SU-DHL-6 (cell line): ENCODE measurements at regions not wholly inside any gene's neighbourhood (a gene's known extent, or its start where the extent isn't known, plus 50 kb on each side); places are given as distances from the start of the nearest gene placed in this dataset.

Experiments
- H2AFZ ChIP-seq: fragments of 200-600 bp; sonication (generic); 2 replicates; pipeline ENCODE4 v1.6.1; 2014; ENCODE audit warnings: low read depth, mild to moderate bottlenecking, moderate library complexity, mixed read lengths, antibody characterized with exemption, low read length; ENCODE audit not compliant: severe bottlenecking
- H3F3A ChIP-seq: fragments of 200-600 bp; shearing (Covaris generic); 2 replicates; pipeline ENCODE4 v1.6.0; 2016; ENCODE audit warnings: antibody characterized with exemption, mild to moderate bottlenecking; ENCODE audit not compliant: insufficient read depth
- H3K27ac ChIP-seq: fragments of 200-600 bp; sonication (generic); 2 replicates; pipeline ENCODE4 v1.5.1; 2016; ENCODE audit warnings: low read depth, mild to moderate bottlenecking, low read length, moderate library complexity, mixed read lengths
- H3K27me3 ChIP-seq: fragments of 200-600 bp; sonication (generic), shearing (Covaris generic); 2 replicates; pipeline ENCODE4 v1.6.0; 2014; ENCODE audit warnings: mild to moderate bottlenecking, low read length
- H3K36me3 ChIP-seq: fragments of 200-600 bp; sonication (generic); 2 replicates; pipeline ENCODE4 v1.6.1; 2014; ENCODE audit warnings: mild to moderate bottlenecking, low read length, mixed read lengths
- H3K4me2 ChIP-seq: fragments of 300-600, 200-600 bp; shearing (Covaris generic), sonication (generic); 2 replicates; pipeline ENCODE4 v1.6.0; 2014; ENCODE audit warnings: low read length, low read depth, mild to moderate bottlenecking; ENCODE audit not compliant: poor library complexity, severe bottlenecking
- H3K4me3 ChIP-seq: fragments of 200-600 bp; sonication (generic); 2 replicates; pipeline ENCODE4 v1.5.1; 2014; ENCODE audit warnings: antibody characterized with exemption, low read length, mild to moderate bottlenecking, mixed read lengths; ENCODE audit not compliant: insufficient read depth, poor library complexity, severe bottlenecking
- H3K79me2 ChIP-seq: fragments of 200-600 bp; sonication (generic); 2 replicates; pipeline ENCODE4 v1.6.1; 2014; ENCODE audit warnings: mild to moderate bottlenecking, low read length, moderate library complexity; ENCODE audit not compliant: insufficient read depth
- H3K9ac ChIP-seq: fragments of 200-600 bp; sonication (generic); 2 replicates; pipeline ENCODE4 v1.7.0; 2014; ENCODE audit warnings: mild to moderate bottlenecking, low read length
- H3K9me2 ChIP-seq: fragments of 200-600 bp; sonication (generic); replicated peaks from 2 replicates; pipeline ENCODE4 v1.6.1; 2014; ENCODE audit warnings: low read length; ENCODE audit not compliant: insufficient read depth
- H3K9me3 ChIP-seq: fragments of 200-600 bp; sonication (generic); 2 replicates; pipeline ENCODE4 v1.6.1; 2014; ENCODE audit warnings: low read length, mixed read lengths; ENCODE audit not compliant: insufficient read depth
- H4K20me1 ChIP-seq: fragments of 200-600 bp; sonication (generic); 2 replicates; pipeline ENCODE4 v1.6.1; 2014; ENCODE audit warnings: low read depth, mild to moderate bottlenecking, antibody characterized with exemption, low read length, moderate library complexity, mixed read lengths
- CTCF ChIP-seq: fragments of 200-600 bp; sonication (generic); IDR thresholded peaks from one replicate; pipeline ENCODE4 v1.5.1; 2017; ENCODE audit warnings: antibody characterized with exemption, mild to moderate bottlenecking, low read length, moderate library complexity; ENCODE audit not compliant: insufficient read depth, poor library complexity, severe bottlenecking
- EZH2phosphoT487 ChIP-seq: fragments of 200-600 bp; sonication (generic), shearing (Covaris generic); conservative IDR thresholded peaks from 2 replicates; pipeline ENCODE4 v1.6.1; 2018; ENCODE audit warnings: mild to moderate bottlenecking, antibody characterized with exemption, low read length, moderate library complexity, mixed read lengths

GRCh38 chr2:525611-526010 lies 151.6 kb downstream of the TMEM18 start:
- H3K9me3 ChIP-seq = no peaks in the 10 kb centered on the region
- H3K4me2 ChIP-seq = no peak overlapping the region
- H3F3A ChIP-seq = no peaks in the 10 kb centered on the region
- H3K9me2 ChIP-seq = no peaks in the 10 kb centered on the region
- H2AFZ ChIP-seq = no peak overlapping the region
- H4K20me1 ChIP-seq = no peaks in the 10 kb centered on the region
- no peaks in the 10 kb centered on the region for H3K27me3 ChIP-seq
- H3K4me3 ChIP-seq = no peak overlapping the region
- H3K27ac ChIP-seq = no peak overlapping the region
- H3K36me3 ChIP-seq = no peaks in the 10 kb centered on the region
- H3K79me2 ChIP-seq = no peaks in the 10 kb centered on the region
- no peak overlapping the region for H3K9ac ChIP-seq
- TF ChIP-seq EZH2phosphoT487 = no peak
- TF ChIP-seq CTCF = no peak

- no peaks in the 10 kb centered on the region for H3K36me3 ChIP-seq
- H3K9me3 ChIP-seq = no peaks in the 10 kb centered on the region
- H3K27me3 ChIP-seq = no peaks in the 10 kb centered on the region
- H3F3A ChIP-seq = no peaks in the 10 kb centered on the region
- H3K27ac ChIP-seq = no peak overlapping the region
- H4K20me1 ChIP-seq = no peaks in the 10 kb centered on the region
- H3K79me2 ChIP-seq = no peaks in the 10 kb centered on the region
- H3K4me2 ChIP-seq = no peak overlapping the region
- TF ChIP-seq EZH2phosphoT487 (no peak), CTCF (no peak)
- H3K9me2 ChIP-seq = no peaks in the 10 kb centered on the region
- no peak overlapping the region for H3K9ac ChIP-seq
- no peak overlapping the region for H3K4me3 ChIP-seq
- no peak overlapping the region for H2AFZ ChIP-seq
Measured at GRCh38 chr2:525021-525420, 152.2 kb downstream of the TMEM18 start.

GRCh38 chr2:524442-524841 lies 152.8 kb downstream of the TMEM18 start:
- no peaks in the 10 kb centered on the region for H4K20me1 ChIP-seq
- no peaks in the 10 kb centered on the region for H3K9me2 ChIP-seq
- no peak overlapping the region for H3K9ac ChIP-seq
- H3K27me3 ChIP-seq = no peaks in the 10 kb centered on the region
- H3F3A ChIP-seq = no peaks in the 10 kb centered on the region
- no peaks in the 10 kb centered on the region for H3K79me2 ChIP-seq
- H3K4me2 ChIP-seq = no peak overlapping the region
- no peaks in the 10 kb centered on the region for H3K9me3 ChIP-seq
- no peak overlapping the region for H3K4me3 ChIP-seq
- no peak overlapping the region for H2AFZ ChIP-seq
- H3K27ac ChIP-seq = no peak overlapping the region
- no peaks in the 10 kb centered on the region for H3K36me3 ChIP-seq
- TF ChIP-seq EZH2phosphoT487 = no peak
- no peak for TF ChIP-seq CTCF
